ENCODE measurements at regions not wholly inside any gene's neighbourhood (a gene's known extent, or its start where the extent isn't known, plus 50 kb on each side); places are given as distances from the start of the nearest gene placed in this dataset.

GRCh38 chr2:156728328-156728727 is 292.1 kb downstream of the GPD2 start:
- no peak for TF ChIP-seq CTCF (IDR thresholded peaks at IDR 0.05; ENCODE audit: insufficient read depth, low read length)
- no peak for DNase-seq (ENCODE audit: low read depth)
- no peak overlapping the region for H3K4me3 ChIP-seq (ENCODE audit: low read depth, low read length)

DNA sequence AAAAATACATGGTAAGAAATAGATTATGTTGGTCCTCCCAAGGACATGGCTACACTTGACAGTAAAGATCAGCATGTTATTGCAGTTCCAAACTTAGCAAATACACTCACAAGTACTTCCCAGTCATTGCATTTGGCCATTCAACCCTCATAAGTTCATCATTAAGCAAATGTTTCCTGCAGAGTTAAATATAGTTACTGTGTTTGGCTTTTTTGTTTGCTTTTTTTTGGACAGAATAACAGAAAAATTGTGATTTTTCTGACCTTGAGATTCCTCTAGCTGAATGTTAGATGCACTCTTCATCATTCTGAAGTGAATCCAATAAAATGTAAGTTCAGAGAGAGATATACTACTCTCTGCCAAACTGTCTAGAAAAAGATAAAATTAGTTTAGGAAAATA is 295.3 kb downstream of the GPD2 start:
- no peak overlapping the region for H3K4me3 ChIP-seq (ENCODE audit: low read depth, low read length)
- DNase-seq (ENCODE audit: low read depth): no peak
- no peak for TF ChIP-seq CTCF (IDR thresholded peaks at IDR 0.05; ENCODE audit: insufficient read depth, low read length)

DNA sequence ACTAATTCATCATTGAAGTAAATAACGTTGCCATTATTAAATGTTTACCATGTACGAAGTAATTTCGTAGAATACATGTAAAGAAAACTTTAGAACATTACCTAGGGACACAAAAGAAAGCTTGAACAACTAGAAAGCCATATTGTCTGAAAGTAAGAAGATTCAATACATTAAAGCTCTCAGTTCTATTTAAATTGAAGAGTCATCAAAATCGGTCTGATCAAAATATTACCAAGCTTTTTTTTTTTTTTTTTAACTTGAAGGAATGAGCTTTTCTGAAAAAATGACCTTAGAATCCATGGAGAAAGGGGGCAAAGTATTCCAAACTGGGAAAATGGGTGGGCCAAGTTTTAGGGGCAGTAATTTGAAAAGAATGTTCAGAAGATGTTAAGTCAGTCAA is 300.8 kb downstream of the GPD2 start:
- H3K4me3 ChIP-seq (ENCODE audit: low read depth, low read length): no peak overlapping the region
- no peak for DNase-seq (ENCODE audit: low read depth)
- no peak for TF ChIP-seq CTCF (IDR thresholded peaks at IDR 0.05; ENCODE audit: insufficient read depth, low read length)

- TF ChIP-seq CTCF (IDR thresholded peaks at IDR 0.05; ENCODE audit: insufficient read depth, low read length): no peak
- H3K4me3 ChIP-seq (ENCODE audit: low read depth, low read length): no peak overlapping the region
- DNase-seq (ENCODE audit: low read depth): no peak
These were observed 303.1 kb downstream of the GPD2 start for GRCh38 chr2:156739301-156739700.

GRCh38 chr2:156745619-156746018 is 309.4 kb downstream of the GPD2 start:
- no peak for TF ChIP-seq CTCF (IDR thresholded peaks at IDR 0.05; ENCODE audit: insufficient read depth, low read length)
- no peak for DNase-seq (ENCODE audit: low read depth)
- no peak overlapping the region for H3K4me3 ChIP-seq (ENCODE audit: low read depth, low read length)

- H3K4me3 ChIP-seq (ENCODE audit: low read depth, low read length): no peak overlapping the region
- DNase-seq (ENCODE audit: low read depth): no peak
- TF ChIP-seq CTCF (IDR thresholded peaks at IDR 0.05; ENCODE audit: insufficient read depth, low read length): no peak
These were observed 312.0 kb downstream of the GPD2 start for GRCh38 chr2:156748221-156748620.

DNA sequence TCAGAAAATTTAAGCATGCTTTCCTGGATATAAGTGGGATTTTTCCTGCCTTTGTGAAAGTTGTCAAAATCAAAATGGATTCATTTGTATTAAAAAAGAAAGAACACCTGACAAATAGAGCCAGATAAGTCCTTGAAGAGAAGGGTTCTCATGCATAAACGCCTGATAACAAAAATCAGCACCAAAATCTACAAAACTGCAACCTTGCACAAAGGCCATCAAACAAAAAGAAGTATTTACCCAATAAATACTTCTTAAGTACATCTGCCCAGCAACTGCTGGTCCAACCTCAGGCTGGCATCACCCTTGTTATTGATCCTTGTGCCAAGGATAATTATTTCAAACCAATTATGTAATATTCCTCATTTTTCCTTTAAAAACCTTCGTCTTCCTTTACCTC is 315.9 kb downstream of the GPD2 start:
- no peak overlapping the region for H3K4me3 ChIP-seq (ENCODE audit: low read depth, low read length)
- TF ChIP-seq CTCF (IDR thresholded peaks at IDR 0.05; ENCODE audit: insufficient read depth, low read length): no peak
- no peak for DNase-seq (ENCODE audit: low read depth)

All from fibroblast of the aortic adventitia (primary cell).